NCI-H2107 (cell line): ENCODE measurements at regions not wholly inside any gene's neighbourhood (a gene's known extent, or its start where the extent isn't known, plus 50 kb on each side); places are given as distances from the start of the nearest gene placed in this dataset.

Experiments
- DNase-seq: peaks from one replicate; lab custom pipeline; 2025; lab: John Stamatoyannopoulos, UW

DNA sequence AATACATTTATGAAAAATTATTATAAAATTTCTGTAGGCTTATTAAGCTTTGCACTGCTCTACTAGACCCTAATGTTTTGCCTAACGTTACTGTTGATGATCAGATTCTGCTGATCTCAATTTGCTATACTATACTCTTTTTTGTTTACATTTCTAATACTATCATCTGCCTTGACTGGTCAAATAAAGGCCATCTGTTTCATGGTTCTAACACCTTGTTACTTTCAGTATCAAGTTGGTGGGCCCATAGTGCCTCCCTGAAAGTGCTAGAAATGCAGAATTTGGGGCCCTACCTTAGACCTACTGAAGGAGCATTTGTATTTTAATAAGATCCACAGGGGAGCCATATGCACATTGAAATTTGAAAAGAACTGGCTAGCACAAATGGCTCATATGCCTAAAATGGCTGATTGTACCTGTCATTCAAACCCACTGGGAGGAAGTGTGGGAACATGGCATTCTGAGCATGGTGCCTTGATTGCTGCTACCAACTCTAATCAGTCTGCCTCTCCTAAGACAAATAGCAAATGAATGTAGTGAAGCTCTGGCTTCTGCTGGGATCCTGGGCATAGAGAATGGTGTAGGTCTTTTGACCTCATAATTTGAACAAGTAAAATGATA, 199.1 kb upstream of the BTBD3 start:
- no peak for DNase-seq

DNA sequence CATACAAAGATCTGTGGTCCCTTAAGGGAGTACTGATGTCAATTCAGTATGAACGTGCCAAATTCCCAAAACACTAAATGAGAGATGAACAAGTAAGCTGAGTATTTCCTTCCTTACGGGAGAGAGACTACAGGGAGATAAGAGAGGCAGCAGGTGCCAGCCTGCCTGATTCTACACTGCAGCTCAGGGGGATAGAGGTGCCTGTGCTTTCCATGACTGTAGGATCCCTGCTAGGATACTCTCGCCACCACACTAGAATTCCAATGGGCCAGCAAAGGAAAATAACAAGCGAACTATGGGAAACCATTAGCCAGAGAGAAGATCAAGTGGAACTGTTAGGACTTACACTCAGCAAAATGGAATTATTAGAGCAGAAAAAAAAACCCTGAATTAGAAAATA, 198.5 kb upstream of the BTBD3 start:
- no peak for DNase-seq

DNA sequence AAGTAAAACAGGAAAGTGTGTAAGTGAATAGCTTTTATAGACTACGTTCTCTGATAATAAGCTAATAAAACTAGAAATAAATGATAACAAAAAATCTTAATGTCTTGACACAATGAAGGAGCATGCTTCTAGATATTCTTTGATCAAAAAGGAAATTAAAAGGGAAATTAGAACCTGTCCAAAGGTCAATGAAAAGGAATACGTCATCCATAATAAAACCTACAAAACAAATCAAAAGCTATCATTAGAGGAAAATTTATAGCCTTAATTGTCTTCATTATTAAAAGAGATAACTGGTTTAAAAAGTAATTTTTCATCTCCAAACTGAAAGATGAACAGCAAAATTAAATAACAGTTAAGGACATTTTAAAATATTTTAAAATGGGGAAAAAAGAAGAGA, 196.3 kb upstream of the BTBD3 start:
- no peak for DNase-seq

DNA sequence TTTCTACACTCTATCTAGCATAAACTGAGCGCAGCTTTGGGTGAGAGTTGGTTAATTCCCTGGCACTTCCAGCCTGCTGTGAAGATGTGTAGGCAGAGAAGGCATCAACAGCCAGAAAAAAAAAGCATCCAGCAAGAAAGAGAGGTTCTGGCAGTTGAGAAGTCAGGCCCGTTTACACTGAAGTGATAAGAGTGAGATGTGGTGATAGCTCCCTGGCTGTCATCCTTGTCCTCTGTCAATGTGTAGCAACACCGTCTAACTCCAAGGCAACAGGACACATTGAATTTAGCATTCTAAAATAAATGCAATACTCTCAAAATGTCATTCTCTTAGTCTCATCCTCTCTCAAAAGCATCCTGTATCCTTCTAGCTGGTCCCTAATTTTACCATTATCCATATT, 193.6 kb upstream of the BTBD3 start:
- DNase-seq = no peak

DNA sequence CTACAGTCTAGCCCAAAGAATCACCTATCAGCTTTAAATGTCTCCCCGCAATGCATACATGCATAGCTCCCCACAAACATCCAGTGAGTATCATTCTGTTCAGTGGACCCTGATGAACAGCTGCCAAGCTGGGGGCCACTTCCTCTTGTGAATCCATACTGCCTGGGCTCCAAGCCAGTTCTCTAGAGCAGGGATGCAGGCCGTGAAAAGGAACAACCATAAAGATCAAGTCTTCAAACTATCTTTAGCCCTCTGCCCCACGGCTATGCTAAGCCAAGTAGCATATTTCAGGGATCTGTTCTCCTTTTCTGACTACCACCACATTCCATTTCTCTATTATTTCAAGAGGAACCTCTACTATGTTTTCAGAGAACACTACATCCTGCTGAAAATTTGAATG, 191.7 kb upstream of the BTBD3 start:
- DNase-seq = no peak

DNA sequence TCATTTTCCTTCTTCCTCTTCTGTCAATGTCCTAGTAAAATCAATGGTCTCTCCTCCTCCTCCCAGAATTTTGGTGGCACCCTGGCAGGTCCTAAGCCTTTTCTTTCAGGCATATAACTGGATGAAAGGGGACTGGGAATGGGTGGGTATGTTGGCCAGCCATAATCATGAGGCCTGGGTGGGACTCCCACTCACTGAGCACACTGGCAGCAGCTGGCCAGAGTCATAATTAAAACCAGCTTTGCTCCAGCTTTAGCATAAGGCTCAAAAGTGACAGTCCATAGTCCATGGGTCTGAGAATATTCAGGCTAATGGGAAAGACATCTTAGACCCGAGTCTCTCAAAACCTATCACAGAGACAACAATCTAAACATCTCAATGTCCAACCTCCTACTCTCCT, 190.0 kb upstream of the BTBD3 start:
- no peak for DNase-seq

DNA sequence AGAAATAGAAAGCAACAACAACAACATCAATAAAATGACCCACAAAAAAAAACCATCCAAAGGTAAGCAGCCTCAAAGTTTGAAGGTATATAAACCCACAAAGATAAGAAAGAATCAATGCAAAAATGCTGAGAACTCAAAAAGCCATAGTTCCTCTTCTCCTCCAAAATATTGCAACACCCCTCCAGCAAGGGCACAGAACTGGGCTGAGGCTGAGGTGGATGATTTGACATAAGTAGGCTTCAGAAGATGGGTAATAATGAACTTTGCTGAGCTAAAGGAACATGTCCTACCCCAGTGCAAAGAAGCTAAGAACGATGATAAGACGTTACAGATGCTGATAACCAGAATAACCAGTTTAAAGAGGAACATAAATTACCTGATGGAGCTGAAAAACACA, 188.8 kb upstream of the BTBD3 start:
- DNase-seq = no peak

DNA sequence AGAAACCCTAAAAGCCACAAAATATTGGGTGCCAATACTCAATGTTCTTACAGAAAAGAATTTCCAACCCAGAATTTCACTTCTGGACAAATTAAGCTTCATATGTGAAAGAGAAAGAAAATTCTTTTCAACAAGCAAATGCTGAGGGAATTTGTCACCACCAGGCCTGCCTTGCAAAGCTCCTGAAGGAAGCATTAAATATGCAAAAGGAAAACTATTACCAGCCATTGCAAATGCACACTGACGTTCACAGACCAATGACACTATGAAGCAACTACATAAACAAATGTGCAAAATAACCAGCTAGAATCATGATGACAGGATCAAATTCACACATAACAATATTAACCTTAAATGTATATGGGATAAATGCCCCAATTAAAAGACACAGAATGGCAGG, 187.9 kb upstream of the BTBD3 start:
- no peak for DNase-seq

DNA sequence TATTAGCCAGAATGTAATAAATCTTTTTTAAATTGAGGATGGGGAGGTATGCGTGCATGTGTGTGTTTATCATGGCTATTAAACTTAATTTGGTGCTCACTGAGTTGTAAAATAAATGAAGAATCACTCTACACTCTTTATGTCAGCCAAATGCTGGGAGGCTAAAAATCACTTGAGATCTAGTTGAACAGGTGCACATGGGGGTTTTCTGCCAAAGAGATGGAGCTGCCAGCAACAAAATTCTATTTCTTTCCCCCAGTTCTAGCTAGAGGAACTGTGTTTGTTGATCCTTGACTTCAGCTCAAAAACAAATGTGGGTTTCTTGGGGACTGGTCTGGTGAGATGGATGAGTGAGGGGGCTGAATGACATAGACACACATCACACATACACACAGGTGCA, 183.3 kb upstream of the BTBD3 start:
- no peak for DNase-seq

DNA sequence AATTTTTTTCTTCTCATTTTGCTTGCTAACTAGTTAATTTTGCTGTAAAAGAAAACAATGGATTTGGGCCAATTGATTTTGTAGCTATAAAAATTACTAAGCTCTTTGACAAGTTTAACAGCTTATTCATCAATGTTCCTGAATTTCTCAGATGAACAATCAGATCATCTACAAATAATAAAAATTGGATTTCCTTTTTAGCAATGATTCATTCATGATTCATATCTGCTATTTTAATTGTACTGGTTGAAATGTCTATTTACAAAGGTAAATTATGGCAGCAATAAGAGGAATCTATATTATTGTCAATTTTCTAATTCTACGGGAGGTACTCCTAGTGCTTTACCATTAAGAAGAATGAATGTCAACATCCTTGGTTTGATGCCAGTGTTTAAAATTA, 178.8 kb upstream of the BTBD3 start:
- no peak for DNase-seq

DNA sequence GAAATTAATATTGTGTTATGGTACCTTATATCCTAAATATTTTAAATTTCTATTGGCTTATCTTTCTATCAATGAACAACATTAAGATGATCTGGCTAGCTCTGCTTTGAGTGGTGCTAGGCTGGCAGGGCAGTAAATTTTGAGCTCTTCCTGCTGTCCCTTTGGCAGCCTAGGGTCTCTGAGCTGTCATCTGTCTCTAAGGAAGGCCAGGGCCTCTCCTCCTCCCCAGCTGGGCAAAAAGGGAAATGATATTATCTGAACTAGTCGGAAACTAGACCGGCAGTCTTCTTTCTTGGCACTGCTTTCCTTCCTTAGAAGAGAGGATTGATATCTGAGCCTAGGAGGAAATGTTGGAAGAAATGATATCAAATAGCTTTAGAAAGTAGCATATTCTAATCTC, 176.7 kb upstream of the BTBD3 start:
- no peak for DNase-seq

DNA sequence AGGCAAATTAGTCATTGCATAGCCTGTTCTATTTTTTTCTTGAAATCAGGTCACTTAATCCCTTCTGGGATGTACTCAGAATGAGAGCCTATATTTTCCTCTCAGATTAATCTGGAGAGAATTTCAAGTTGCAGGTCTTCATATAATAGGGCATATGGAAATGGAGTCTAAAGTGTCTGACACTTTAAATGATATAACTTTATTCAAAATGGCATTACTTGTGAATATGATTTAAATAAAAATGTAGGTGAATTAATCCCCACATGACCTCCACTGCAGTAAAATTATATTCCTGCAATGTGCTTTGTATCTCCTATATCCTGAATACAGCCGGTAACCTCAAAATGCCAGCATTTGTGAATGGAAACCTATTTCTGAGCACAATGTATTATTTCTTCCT, 172.5 kb upstream of the BTBD3 start:
- no peak for DNase-seq

DNA sequence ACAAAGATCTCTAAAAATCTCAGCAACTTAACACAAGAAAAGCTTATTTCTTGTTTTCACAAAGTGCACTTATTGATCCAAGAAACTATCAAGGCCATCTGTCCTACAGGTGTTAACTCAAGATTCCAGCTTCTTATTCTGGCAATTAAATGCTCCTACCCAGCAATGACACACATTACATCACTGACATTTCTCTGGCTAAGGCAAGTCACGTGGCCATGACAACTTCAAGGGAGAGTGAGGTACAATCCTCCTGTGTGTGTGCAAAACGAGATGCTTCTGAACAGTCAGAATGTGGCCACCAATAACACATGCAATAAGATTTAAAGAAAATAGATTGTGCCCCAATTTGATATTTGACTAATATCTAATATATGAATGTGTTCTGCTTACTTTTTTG, 169.3 kb upstream of the BTBD3 start:
- DNase-seq = no peak

DNA sequence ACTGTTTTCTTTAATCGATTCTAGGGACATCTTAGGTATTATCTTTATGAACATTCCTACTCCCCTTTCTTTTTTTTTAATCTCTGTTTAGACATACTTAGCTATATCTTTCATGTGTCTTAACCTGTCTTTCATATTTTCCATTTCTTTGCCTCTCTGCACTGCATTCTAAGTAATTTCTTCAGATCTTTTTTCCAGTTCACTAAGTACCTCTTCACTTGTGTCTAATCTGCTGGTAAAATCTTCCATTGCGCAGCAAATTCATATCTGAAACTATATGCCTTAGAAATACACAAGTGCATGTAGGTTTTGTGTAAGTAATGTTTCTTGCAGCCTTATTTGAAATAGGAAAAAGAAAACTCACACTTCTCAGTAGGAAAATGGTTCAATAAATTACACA, 165.4 kb upstream of the BTBD3 start:
- DNase-seq = no peak

DNA sequence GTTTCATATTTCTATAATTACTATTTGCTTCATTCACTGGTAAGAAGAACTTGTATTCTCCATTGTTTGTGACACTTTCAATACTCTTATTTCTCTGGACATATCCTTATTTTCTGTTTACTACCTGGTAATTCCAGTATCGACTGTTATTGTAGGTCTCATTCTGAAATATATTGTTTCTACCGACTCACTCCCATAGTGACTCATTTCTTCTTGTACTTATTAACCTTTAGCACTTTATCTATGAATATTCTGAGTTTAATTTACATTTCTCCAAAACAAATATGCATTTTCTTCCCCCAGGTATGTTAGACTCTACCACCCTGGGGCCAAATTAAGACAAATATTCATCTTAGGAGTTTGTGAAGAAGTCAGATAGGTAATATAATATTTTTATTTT, 164.5 kb upstream of the BTBD3 start:
- DNase-seq = no peak

DNA sequence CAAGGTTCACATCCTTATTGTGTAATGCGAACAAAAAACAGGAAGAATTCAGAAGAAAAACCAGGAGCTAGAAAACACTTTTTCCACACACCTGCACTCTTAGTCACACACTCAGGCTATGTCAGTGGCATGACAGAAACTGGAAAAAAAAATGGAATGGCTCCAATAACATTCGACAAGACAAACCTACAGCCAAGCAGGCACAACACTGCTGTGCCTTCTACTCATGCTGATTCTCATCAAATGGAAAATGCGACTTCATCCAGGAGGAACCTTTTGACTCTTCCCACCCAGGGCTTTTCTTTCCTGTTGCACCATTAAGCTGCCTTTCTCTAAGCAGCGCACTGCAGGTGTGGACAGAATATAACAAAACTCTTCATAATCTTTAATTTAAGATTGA, 163.2 kb upstream of the BTBD3 start:
- no peak for DNase-seq

DNA sequence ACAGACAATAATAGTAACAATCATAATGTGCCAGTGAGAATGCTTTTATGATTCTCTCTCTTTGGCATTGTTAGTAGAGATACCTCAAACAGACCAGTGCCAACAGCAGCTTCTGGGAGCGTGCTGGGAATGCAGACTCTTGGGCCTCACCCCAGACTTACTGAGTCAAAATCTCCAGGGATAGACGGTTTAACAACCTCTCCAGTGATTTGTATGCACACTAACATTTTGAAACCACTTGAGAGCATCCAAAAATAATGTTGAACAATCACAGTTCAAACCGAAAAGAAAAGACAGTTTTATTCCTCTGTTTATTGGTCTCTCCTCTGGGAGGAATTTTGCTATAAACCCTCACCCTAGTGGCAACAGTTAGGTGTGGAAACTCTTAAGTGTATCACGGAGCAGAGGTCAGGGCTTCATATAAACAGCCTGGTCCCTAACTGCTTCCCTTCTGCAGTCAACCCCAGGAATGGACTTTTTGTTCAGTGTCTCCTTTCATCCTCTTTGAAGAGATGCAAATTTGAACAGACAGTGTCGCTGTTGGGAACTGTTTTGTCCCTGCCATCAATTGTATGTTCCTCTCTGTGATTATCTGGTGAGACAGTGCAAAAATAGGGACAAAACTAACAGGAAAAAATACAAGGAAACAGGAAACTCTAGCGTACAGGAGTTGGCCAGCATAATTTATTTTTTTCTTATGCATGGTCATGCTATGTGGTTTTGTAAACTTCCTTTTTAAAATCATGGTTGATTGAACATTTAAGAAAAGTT, 162.4 kb upstream of the BTBD3 start:
- no peak for DNase-seq

DNA sequence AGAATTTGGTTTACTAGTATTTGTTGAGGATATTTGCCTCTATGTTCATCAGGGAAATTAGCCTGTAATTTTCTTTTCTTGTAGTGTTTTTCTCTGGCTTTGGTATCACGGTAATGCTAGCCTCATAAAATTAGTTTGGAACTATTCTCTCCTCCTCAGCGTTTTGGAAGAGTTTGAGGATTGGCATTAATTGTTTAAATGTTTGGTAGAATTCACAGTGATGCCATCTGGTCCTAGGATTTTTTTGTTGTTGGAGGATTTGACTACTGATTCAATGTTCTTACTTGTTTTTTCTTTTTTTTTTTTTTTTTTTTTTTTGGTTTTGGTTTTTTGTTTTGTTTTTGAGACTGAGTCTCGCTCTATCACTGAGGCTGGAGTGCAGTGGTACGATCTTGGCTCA, 156.2 kb upstream of the BTBD3 start:
- DNase-seq = no peak

DNA sequence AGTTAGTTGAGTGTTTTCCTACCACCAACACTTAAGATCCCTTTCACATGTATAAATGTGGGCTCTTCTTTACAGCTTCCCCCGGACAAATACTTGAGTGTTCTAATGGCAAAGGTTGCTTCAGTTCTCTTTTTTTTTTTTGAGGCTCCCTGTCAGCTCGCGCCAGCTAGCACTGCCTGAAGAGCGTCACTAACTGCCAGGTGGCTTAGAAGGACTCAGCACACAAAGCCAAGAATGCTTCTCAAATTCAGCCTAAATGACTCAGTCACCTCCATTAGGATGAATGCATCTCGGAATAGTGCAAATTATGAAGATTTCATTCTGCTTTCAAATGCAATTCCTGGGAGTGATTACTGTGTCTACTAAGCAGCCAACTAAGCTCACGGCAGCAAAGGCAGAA, 150.7 kb upstream of the BTBD3 start:
- peak; percentile 34 for DNase-seq

DNA sequence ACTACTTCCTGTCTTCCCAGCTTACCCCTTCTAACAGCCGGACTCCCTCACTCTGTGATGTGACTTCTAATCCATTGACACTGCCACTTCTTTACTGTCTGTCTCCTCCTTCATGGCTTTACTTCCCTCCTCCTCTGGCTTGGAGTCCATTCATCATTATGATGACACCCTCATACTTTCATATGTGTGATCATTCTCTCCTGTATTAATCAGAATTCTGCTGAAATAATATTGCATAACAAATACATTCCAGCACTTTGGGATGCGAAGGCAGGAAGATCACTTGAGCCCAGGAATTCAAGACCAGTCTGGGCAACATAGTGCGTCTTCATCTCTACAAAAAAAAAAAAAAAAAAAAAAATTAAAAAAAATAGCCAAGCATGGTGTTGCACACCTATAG, 147.9 kb upstream of the BTBD3 start:
- DNase-seq = no peak

DNA sequence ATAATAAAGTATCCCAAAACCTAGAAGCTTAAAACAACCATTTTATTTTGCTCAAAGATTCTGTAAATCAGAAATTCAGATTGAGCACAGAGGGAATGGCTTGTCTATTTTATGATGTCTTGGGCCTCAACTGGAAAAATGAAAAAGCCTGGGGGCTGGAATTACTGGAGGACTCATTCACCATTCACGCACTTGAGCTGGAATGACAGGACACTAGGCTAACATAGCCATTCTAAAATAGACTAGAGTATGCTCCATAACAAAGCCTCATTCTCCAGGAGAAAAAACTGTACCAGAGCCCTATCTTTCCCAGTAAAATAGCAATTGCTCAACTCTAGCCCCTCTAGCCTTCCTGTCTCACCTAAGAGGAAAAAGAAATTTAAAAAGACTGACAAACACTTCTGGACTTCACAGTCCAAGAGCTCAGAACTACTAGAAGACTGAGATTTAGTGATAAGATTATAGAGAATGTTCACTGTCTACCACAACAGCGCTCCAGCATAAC, 145.4 kb upstream of the BTBD3 start:
- no peak for DNase-seq

DNA sequence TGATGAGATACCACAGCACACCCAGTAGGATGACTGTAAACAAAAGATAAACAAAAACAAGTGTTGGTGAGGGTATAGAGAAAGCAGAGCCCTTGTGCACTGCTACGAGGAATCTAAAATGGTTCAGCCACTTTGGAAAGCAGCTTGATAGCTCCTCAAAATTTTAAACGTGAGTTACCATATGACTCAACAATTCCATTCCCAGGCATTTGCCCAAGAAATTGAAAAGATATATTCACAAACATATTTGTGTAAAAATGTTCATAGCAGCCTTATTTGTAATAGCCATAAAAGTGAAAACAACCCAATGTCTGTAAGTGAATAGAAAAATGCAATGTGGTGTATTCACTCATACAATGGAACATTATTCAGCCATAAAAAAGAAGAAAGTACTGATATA, 141.0 kb upstream of the BTBD3 start:
- no peak for DNase-seq

DNA sequence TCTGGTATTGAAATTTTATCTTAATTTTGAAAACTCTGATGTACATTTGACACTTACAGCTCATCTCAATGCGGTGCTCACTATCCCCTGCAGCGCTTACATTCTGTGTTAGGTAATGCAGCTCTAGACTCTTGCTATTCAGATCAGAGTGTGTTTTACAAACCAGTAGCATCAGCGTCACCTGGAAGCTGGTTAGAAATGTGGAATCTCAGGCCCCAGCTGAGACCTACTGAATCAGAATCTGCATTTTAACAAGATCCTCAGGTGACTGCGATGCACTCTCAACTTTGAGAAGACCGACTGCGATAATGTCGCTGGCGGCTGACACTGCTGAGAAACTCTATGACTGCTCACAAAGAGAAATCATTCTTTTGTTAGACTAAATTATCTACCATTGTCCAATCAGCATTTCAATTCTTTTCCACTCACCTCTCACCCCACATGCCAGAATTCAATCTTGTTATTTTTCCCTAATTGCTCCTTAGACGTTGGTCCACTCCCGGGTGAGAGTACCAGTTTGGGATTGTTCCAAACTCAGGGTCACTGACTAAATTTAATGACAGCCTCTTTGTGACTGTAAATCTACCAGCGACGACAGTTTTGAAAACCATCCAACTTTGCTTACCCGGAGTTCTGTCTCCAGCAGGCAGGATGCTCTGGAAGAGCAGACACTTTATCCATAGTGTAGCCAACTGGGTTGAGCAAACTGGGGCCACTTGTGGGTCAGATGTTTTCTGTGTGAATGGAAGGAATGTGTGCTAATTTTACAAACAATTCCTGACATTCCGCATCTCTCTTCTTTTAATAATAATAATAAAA, 140.1 kb upstream of the BTBD3 start:
- DNase-seq = peak; percentile 16
